Vagina (tissue), 2 donors: ENCODE measurements at regions not wholly inside any gene's neighbourhood (a gene's known extent, or its start where the extent isn't known, plus 50 kb on each side); places are given as distances from the start of the nearest gene placed in this dataset.

ENCODE experiments used
- DNase-seq, 2 donors: peaks; one replicate each; pipeline ENCODE4 v3.0.0-alpha.2; 2017; ENCODE audit errors: extremely low spot score in 2 of 2
- H3K27ac ChIP-seq: fragments of 200-600 bp; sonication (generic); one replicate; pipeline ENCODE4 v1.5.1; 2019
- H3K27me3 ChIP-seq: fragments of 200-600 bp; sonication (generic); one replicate; pipeline ENCODE4 v1.5.1; 2019
- H3K36me3 ChIP-seq, 2 donors: fragments of 200-600 bp; sonication (generic); one replicate each; pipeline ENCODE4 v1.5.1; 2017 to 2019
- H3K4me1 ChIP-seq: fragments of 200-600 bp; sonication (generic); one replicate; pipeline ENCODE4 v1.5.1; 2019
- H3K4me3 ChIP-seq, 2 donors: fragments of 200-600 bp; sonication (generic); 1 replicate in 1 of 2; 2 replicates in 1 of 2; pipeline ENCODE4 v1.5.1; 2016 to 2019
- H3K9me3 ChIP-seq: fragments of 200-600 bp; sonication (generic); one replicate; pipeline ENCODE4 v1.5.1; 2019
- POLR2A ChIP-seq, 2 donors: fragments of 450-650 bp; IDR thresholded peaks; one replicate each; pipeline ENCODE4 v1.6.1; 2017; ENCODE audit warnings: antibody characterized with exemption in 2 of 2, mild to moderate bottlenecking in 2 of 2, moderate library complexity in 2 of 2
- POLR2AphosphoS5 ChIP-seq, 2 donors: sonication (generic); formaldehyde crosslinking; IDR thresholded peaks; one replicate each; pipeline ENCODE4 v1.9.0; 2017; ENCODE audit warnings: antibody characterized with exemption in 2 of 2, mild to moderate bottlenecking in 2 of 2, low read depth in 1 of 2; ENCODE audit not compliant: insufficient read depth in 1 of 2
- intact Hi-C: fragments of 100-400 bp; cut with DNase I; formaldehyde crosslinking; loops from one replicate; pipeline ENCODE4 v1.15.1; 2023
- TF ChIP-seq, protein P1 (sequence below), 3 experiments: fragments of 450-650 bp in 2 of 3; fragments of 200-600 bp in 1 of 3; sonication (generic) in 1 of 3; IDR thresholded peaks; one replicate each; pipeline ENCODE4 v1.5.1; 2017 to 2019; ENCODE audit warnings: antibody characterized with exemption in 3 of 3, mild to moderate bottlenecking in 2 of 3, moderate library complexity in 2 of 3

GRCh38 chr6:141736104-141736503 lies 396.6 kb upstream of the GJE1 start:
- no peaks in the 10 kb centered on the region for H3K36me3 ChIP-seq
- no peaks in the 10 kb centered on the region for H3K27me3 ChIP-seq
- H3K4me3 ChIP-seq: no peak overlapping the region
- TF ChIP-seq, protein P1, sequence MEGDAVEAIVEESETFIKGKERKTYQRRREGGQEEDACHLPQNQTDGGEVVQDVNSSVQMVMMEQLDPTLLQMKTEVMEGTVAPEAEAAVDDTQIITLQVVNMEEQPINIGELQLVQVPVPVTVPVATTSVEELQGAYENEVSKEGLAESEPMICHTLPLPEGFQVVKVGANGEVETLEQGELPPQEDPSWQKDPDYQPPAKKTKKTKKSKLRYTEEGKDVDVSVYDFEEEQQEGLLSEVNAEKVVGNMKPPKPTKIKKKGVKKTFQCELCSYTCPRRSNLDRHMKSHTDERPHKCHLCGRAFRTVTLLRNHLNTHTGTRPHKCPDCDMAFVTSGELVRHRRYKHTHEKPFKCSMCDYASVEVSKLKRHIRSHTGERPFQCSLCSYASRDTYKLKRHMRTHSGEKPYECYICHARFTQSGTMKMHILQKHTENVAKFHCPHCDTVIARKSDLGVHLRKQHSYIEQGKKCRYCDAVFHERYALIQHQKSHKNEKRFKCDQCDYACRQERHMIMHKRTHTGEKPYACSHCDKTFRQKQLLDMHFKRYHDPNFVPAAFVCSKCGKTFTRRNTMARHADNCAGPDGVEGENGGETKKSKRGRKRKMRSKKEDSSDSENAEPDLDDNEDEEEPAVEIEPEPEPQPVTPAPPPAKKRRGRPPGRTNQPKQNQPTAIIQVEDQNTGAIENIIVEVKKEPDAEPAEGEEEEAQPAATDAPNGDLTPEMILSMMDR (IDR thresholded peaks at IDR 0.05): no peak
- TF ChIP-seq POLR2AphosphoS5 (IDR thresholded peaks at IDR 0.05; ENCODE audit: insufficient read depth in 1 of 2, low read depth in 1 of 2) (no peak), POLR2A (IDR thresholded peaks at IDR 0.05) (no peak)
- no peaks in the 10 kb centered on the region for H3K9me3 ChIP-seq
- no peaks in the 10 kb centered on the region for H3K4me1 ChIP-seq
- intact Hi-C loops: no loop called here
- H3K27ac ChIP-seq: no peak overlapping the region
- no peak for DNase-seq

GRCh38 chr6:141735126-141735525 lies 397.6 kb upstream of the GJE1 start:
- Histone ChIP-seq H3K27me3 (no peaks in the 10 kb centered on the region), H3K4me1 (no peaks in the 10 kb centered on the region), H3K36me3 (no peaks in the 10 kb centered on the region), H3K9me3 (no peaks in the 10 kb centered on the region), H3K27ac (no peak overlapping the region), H3K4me3 (no peak overlapping the region)
- TF ChIP-seq POLR2AphosphoS5 (IDR thresholded peaks at IDR 0.05; ENCODE audit: insufficient read depth in 1 of 2, low read depth in 1 of 2): no peak
- TF ChIP-seq, protein P1 (IDR thresholded peaks at IDR 0.05): no peak
- TF ChIP-seq POLR2A (IDR thresholded peaks at IDR 0.05): no peak
- no peak for DNase-seq
- intact Hi-C loops: no loop called here

GRCh38 chr6:141734071-141734840 lies 398.5 kb upstream of the GJE1 start:
- no peaks in the 10 kb centered on the region for H3K9me3 ChIP-seq
- no peaks in the 10 kb centered on the region for H3K27me3 ChIP-seq
- no peaks in the 10 kb centered on the region for H3K36me3 ChIP-seq
- H3K4me1 ChIP-seq: no peaks in the 10 kb centered on the region
- H3K27ac ChIP-seq: no peak overlapping the region
- H3K4me3 ChIP-seq: no peak overlapping the region
- DNase-seq: no peak
- TF ChIP-seq, protein P1 (IDR thresholded peaks at IDR 0.05): no peak
- TF ChIP-seq POLR2AphosphoS5 (IDR thresholded peaks at IDR 0.05; ENCODE audit: insufficient read depth in 1 of 2, low read depth in 1 of 2): no peak
- no peak for TF ChIP-seq POLR2A (IDR thresholded peaks at IDR 0.05)
- intact Hi-C loops: no loop called here

DNA sequence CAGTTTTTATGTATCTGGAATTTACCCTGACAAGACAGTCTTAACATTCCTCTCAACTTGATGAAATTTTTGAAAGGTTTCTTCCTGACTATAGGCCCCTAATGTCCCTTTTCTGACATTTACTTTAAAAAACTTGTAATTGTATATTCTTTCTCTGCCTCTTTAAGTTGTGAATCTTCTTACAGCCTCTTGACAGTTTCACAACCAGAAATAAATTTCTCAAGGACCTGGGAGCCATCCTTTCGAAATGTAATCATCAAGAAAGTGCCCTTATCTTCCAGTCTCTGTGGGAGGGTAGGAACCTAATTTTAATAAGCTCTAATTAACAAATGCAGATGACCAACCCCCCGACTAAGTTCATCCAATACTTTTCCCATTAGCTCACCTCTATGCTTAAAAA lies 403.6 kb upstream of the GJE1 start:
- TF ChIP-seq POLR2AphosphoS5 (IDR thresholded peaks at IDR 0.05; ENCODE audit: insufficient read depth in 1 of 2, low read depth in 1 of 2): no peak
- no peak for TF ChIP-seq POLR2A (IDR thresholded peaks at IDR 0.05)
- TF ChIP-seq, protein P1 (IDR thresholded peaks at IDR 0.05): no peak

DNA sequence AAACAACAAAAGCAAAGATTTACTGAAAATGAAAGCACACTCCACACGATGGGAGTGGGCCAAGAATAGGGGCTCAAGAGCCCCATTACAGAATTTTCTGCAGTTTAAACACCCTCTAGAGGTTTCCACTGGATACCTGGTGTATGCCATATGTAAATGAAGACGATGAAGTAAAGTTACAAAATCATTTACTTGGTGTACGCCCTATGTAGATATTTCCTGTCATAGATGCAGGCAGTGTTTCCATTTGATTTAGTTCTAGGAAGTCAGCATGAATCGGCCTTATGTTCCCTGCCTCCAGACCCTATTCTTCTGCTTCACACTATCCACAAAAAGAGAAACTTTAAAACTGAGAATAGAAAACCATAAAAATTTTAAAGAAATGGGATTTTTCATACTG lies 404.4 kb upstream of the GJE1 start:
- no peaks in the 10 kb centered on the region for H3K4me1 ChIP-seq
- H3K4me3 ChIP-seq: no peak overlapping the region
- no peak for DNase-seq
- H3K36me3 ChIP-seq: no peaks in the 10 kb centered on the region
- intact Hi-C loops: no loop called here
- TF ChIP-seq POLR2AphosphoS5 (IDR thresholded peaks at IDR 0.05; ENCODE audit: insufficient read depth in 1 of 2, low read depth in 1 of 2): no peak
- TF ChIP-seq, protein P1 (IDR thresholded peaks at IDR 0.05): no peak
- no peak for TF ChIP-seq POLR2A (IDR thresholded peaks at IDR 0.05)
- no peaks in the 10 kb centered on the region for H3K27me3 ChIP-seq
- no peak overlapping the region for H3K27ac ChIP-seq
- H3K9me3 ChIP-seq: no peaks in the 10 kb centered on the region

More for the DNA sequence above, 403.6 kb upstream of the GJE1 start:
- H3K4me3 ChIP-seq: no peak overlapping the region
- H3K27me3 ChIP-seq: no peaks in the 10 kb centered on the region
- intact Hi-C loops: no loop called here
- no peaks in the 10 kb centered on the region for H3K36me3 ChIP-seq
- H3K27ac ChIP-seq: no peak overlapping the region
- no peak for DNase-seq
- H3K9me3 ChIP-seq: no peaks in the 10 kb centered on the region
- no peaks in the 10 kb centered on the region for H3K4me1 ChIP-seq
